GM12865 (cell line): ENCODE measurements at regions not wholly inside any gene's neighbourhood (a gene's known extent, or its start where the extent isn't known, plus 50 kb on each side); places are given as distances from the start of the nearest gene placed in this dataset.

Experiments used
- DNase-seq: peaks from one replicate; pipeline ENCODE4 v3.0.0; 2010; ENCODE audit warnings: low read depth
- H3K4me3 ChIP-seq: 2 replicates; pipeline ENCODE4 v1.5.1; 2011; ENCODE audit warnings: mild to moderate bottlenecking, low read depth, low read length, control low read depth
- CTCF ChIP-seq: IDR thresholded peaks from 2 replicates; pipeline ENCODE4 v1.5.1; 2011; ENCODE audit warnings: low read length, control low read depth, low read depth, inconsistent platforms; ENCODE audit not compliant: insufficient read depth; ENCODE audit errors: missing control alignments

GRCh38 chr4:178063568-178063967, 621.3 kb upstream of the AGA start:
- no peak for TF ChIP-seq CTCF
- H3K4me3 ChIP-seq = no peak overlapping the region
- no peak for DNase-seq

- no peak for TF ChIP-seq CTCF
- no peak for DNase-seq
- H3K4me3 ChIP-seq = no peak overlapping the region
These were observed 624.2 kb upstream of the AGA start for GRCh38 chr4:178066338-178066941.

- no peak for DNase-seq
These were observed 625.9 kb upstream of the AGA start for GRCh38 chr4:178068136-178068535.

GRCh38 chr4:178070163-178070562, 627.9 kb upstream of the AGA start:
- no peak for DNase-seq
- no peak overlapping the region for H3K4me3 ChIP-seq
- no peak for TF ChIP-seq CTCF

More at GRCh38 chr4:178068136-178068535, 625.9 kb upstream of the AGA start:
- TF ChIP-seq CTCF = no peak
- no peak overlapping the region for H3K4me3 ChIP-seq

GRCh38 chr4:178080312-178080711, 638.1 kb upstream of the AGA start:
- no peak overlapping the region for H3K4me3 ChIP-seq
- DNase-seq = no peak
- no peak for TF ChIP-seq CTCF

- DNase-seq = no peak
- no peak for TF ChIP-seq CTCF
- H3K4me3 ChIP-seq = no peak overlapping the region
These were observed 638.9 kb upstream of the AGA start for GRCh38 chr4:178081176-178081575.

GRCh38 chr4:178081896-178082295, 639.7 kb upstream of the AGA start:
- TF ChIP-seq CTCF = no peak
- H3K4me3 ChIP-seq = no peak overlapping the region
- DNase-seq = no peak
